Fibroblast of pulmonary artery (primary cell): ENCODE measurements at regions not wholly inside any gene's neighbourhood (a gene's known extent, or its start where the extent isn't known, plus 50 kb on each side); places are given as distances from the start of the nearest gene placed in this dataset.

ENCODE experiments used
- DNase-seq: peaks from one replicate; pipeline ENCODE4 v3.0.0-alpha.2; 2010; ENCODE audit warnings: low read depth
- H3K4me3 ChIP-seq: replicated peaks from 2 replicates; pipeline ENCODE4 v1.5.1; 2011; ENCODE audit warnings: low read depth, mild to moderate bottlenecking, control low read depth, low read length, moderate library complexity
- TF ChIP-seq, protein P1 (sequence below): IDR thresholded peaks from 2 replicates; pipeline ENCODE4 v1.5.1; 2011; ENCODE audit warnings: mild to moderate bottlenecking, control low read depth, low read length, inconsistent platforms; ENCODE audit errors: missing control alignments

DNA sequence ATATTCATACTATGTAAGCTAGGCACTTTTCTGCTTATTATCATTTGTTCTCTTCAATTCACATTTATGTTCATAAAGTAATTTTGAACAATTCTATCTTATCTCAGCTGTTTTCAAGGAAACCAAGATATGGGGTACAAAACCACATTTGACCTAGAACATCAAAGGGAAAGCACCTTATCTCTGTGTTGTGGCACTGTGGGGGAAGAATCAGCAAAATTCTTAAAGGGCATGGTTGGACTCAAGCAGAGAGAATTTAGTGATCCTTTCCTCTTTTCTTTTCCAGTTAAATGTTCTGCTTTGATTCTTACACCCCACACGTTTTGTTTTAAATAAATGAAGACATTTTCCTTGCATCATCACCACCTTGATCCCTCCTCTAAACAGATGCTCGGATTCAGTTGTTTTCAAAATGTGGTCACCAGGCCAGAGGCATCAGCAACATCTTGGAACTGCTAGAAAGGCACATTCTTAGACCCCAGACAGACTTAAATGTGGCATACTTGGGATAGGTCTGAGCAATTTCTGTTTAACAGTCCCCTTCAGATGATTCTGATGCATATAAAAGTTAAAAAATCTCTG, 128.4 kb upstream of the TP63 start:
- TF ChIP-seq, protein P1, sequence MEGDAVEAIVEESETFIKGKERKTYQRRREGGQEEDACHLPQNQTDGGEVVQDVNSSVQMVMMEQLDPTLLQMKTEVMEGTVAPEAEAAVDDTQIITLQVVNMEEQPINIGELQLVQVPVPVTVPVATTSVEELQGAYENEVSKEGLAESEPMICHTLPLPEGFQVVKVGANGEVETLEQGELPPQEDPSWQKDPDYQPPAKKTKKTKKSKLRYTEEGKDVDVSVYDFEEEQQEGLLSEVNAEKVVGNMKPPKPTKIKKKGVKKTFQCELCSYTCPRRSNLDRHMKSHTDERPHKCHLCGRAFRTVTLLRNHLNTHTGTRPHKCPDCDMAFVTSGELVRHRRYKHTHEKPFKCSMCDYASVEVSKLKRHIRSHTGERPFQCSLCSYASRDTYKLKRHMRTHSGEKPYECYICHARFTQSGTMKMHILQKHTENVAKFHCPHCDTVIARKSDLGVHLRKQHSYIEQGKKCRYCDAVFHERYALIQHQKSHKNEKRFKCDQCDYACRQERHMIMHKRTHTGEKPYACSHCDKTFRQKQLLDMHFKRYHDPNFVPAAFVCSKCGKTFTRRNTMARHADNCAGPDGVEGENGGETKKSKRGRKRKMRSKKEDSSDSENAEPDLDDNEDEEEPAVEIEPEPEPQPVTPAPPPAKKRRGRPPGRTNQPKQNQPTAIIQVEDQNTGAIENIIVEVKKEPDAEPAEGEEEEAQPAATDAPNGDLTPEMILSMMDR = no peak
- no peak for DNase-seq
- no peak overlapping the region for H3K4me3 ChIP-seq

DNA sequence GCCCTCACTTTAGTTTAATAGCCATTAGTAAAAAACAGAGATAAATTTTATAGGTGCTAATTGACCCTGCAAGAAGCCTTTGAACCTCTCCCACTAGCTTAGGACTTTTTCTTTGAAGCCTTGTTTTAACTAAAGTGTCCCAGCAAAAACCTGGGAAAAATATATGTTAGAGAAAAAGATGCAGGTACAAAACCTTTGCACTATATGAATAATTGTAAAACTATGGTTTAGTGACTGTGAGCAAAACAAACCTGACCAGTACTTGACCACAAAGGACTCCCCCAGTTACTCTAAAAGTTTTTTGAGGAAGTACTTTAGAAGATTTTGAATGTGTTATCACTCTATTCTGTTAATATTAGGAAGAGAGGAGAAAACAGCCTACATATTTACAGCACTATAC, 123.3 kb upstream of the TP63 start:
- DNase-seq = no peak
- TF ChIP-seq, protein P1 = no peak
- H3K4me3 ChIP-seq = no peak overlapping the region

DNA sequence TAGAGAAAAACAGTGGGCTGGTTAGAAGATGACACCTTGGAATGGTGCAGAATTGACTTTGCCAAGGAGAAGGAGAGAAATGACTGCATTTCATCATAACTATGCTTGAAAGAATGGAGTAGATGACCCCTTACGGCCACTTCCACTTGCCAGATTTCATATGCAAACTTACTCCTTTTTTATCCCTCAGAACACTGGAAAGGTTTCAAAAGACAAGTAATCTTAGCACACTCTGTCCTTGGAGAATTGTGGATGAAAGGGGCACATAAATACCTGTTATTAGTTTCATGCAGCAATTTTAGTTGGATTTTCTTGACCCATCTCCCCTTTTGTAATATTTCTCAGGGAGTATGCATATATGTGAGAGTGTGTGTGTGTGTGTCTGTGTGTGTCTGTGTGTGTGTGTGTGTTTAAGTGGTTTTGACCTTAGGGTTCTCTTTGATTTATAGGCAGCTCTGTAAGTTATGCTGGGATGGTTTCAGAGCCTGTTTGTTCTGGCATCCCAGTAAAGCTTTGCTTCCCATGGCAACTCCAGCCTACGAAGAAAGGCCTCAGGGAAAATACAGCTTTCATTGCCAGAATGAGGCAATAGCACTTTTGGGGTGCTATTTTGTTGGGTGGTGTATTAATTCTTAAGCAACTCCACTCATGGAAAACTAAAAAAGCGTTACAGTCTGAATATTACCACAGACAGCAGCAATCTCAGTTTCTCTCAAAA, 122.2 kb upstream of the TP63 start:
- no peak for DNase-seq
- H3K4me3 ChIP-seq = no peak overlapping the region
- TF ChIP-seq, protein P1 = no peak

DNA sequence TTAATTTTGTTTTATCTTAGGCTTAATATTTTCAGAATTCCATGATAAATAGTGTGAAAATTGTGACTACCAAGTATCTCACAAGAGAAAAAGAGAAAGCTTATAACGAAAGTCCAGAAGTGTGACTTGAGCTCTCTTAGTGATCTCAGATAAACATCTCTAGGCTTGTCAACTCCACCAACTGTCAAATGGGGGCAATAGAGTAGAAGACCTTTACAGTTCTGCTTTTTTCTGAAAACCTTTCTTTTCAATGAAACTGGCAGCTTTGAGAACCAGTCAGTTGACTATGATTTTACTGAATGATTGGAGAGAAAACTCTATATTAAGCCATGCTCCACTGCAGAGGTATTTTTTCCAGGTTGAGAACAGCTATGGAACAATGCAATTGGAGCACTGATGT, 119.2 kb upstream of the TP63 start:
- TF ChIP-seq, protein P1 = no peak
- DNase-seq = no peak
- H3K4me3 ChIP-seq = no peak overlapping the region

DNA sequence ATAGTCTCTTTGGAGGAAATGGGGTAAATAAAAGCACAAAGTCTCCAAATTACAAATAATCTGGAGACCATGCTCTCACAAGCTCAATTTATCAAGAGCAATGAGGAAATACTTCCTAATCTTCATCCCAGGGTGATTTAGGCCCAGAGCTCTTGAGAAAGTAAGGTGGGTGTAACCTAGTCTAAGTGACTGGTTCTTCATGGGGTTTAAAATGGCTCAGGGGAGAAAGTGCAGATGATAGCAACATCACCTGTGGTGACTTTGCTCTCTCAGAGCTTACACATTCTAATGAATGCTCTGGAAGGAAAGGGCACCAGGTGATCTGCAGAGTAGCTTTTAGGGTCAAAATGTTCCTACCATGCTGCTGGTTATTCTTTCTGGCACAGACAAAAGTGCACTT, 118.4 kb upstream of the TP63 start:
- TF ChIP-seq, protein P1 = no peak
- H3K4me3 ChIP-seq = no peak overlapping the region
- no peak for DNase-seq

DNA sequence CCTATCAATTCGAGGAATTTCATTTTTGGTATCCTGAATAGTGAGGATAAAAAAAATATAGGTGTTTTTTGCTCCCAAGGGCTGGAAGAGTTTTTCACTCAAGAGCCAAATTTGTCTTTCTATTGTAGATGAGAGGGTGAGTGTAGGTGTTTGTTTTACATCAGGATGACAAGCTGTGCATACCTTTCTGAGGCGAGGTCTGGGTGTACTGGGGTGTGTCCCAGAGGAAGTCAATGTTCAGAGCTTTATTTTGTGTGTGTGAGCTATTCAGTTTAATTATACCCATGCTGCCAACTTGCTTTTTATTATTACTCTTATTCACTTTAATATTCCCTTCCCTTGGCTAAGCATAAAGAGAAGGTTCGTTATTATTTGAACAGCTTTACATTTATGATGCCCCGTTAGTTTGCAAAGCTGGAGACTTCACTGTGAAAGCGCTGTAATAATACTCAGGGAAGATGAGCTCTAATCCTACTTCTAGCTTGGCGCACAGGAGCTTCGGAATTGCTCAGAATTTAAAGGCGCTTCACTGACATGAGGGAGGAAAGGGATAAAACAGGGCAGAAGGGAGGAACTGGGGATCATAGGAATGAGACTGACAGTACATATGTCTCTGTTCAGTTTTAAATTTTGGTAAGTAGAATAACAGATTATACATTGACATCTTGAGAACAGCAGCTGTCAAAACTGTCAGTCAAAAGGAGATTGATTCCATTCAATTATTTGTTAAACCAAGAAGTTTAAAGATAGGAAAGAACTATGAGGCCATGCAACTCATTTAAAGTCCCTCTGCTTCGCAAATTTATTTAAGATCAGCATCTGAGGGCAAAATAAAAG, 117.7 kb upstream of the TP63 start:
- DNase-seq = no peak
- TF ChIP-seq, protein P1 = no peak
- H3K4me3 ChIP-seq = no peak overlapping the region
